Uterus (tissue), 3 donors: ENCODE measurements at regions not wholly inside any gene's neighbourhood (a gene's known extent, or its start where the extent isn't known, plus 50 kb on each side); places are given as distances from the start of the nearest gene placed in this dataset.

Experiments
- DNase-seq, 2 donors: peaks; one replicate each; pipeline ENCODE4 v3.0.0-alpha.2; 2019 to 2020
- H3K27ac ChIP-seq, 2 donors: fragments of 200-600 bp; sonication (generic); 1 replicate in 1 of 2; 2 replicates in 1 of 2; pipeline ENCODE4 v1.5.1; 2016 to 2018
- H3K27me3 ChIP-seq, 2 donors: fragments of 200-600 bp; sonication (generic); one replicate each; pipeline ENCODE4 v1.5.1; 2018 to 2019; ENCODE audit warnings: control low read depth in 1 of 2
- H3K36me3 ChIP-seq, 2 donors: fragments of 200-600 bp; sonication (generic); one replicate each; pipeline ENCODE4 v1.5.1; 2019; ENCODE audit warnings: control low read depth in 1 of 2
- H3K4me1 ChIP-seq, 2 donors: fragments of 200-600 bp; sonication (generic); one replicate each; pipeline ENCODE4 v1.5.1; 2018 to 2019; ENCODE audit warnings: control low read depth in 1 of 2
- H3K4me3 ChIP-seq, 2 donors: fragments of 200-600 bp; sonication (generic); 1 replicate in 1 of 2; 2 replicates in 1 of 2; pipeline ENCODE4 v1.5.1; 2018 to 2019; ENCODE audit warnings: mild to moderate bottlenecking in 1 of 2
- H3K9me3 ChIP-seq, 2 donors: fragments of 200-600 bp; sonication (generic); one replicate each; pipeline ENCODE4 v1.5.1; 2019; ENCODE audit warnings: control low read depth in 1 of 2
- CTCF ChIP-seq, 4 experiments: fragments of 200-600 bp in 2 of 4; fragments of 450-650 bp in 2 of 4; sonication (generic) in 2 of 4; IDR thresholded peaks; one replicate each; pipeline ENCODE4 v1.5.1; 2016 to 2019; ENCODE audit warnings: antibody characterized with exemption in 4 of 4, mild to moderate bottlenecking in 2 of 4, moderate library complexity in 1 of 4
- POLR2A ChIP-seq, 2 donors: fragments of 450-650 bp; IDR thresholded peaks; one replicate each; pipeline ENCODE4 v1.6.1; 2016; ENCODE audit warnings: antibody characterized with exemption in 2 of 2, mild to moderate bottlenecking in 1 of 2, moderate library complexity in 1 of 2
- intact Hi-C: fragments of 100-400 bp; cut with DNase I; formaldehyde crosslinking; loops from one replicate; pipeline ENCODE4 v1.15.1; 2023; ENCODE audit warnings: low total_unique reads
- donor health status: DM: yes; HTN: yes; CAD: no.

- intact Hi-C loops, result no loop called here
- H3K27ac ChIP-seq, result no peak overlapping the region
- no peaks in the 10 kb centered on the region for H3K27me3 ChIP-seq
- H3K4me3 ChIP-seq, result no peak overlapping the region
- H3K9me3 ChIP-seq, result no peaks in the 10 kb centered on the region
- no peaks in the 10 kb centered on the region for H3K4me1 ChIP-seq
- DNase-seq, result no peak
- TF ChIP-seq POLR2A (IDR thresholded peaks at IDR 0.05), result no peak
- no peak for TF ChIP-seq CTCF (IDR thresholded peaks at IDR 0.05)
- H3K36me3 ChIP-seq, result no peaks in the 10 kb centered on the region
These were observed 1272.7 kb upstream of the TMEFF2 start for GRCh38 chr2:193467276-193467987.

GRCh38 chr2:193463011-193463410, 1268.3 kb upstream of the TMEFF2 start:
- Histone ChIP-seq H3K4me1 (no peaks in the 10 kb centered on the region), H3K9me3 (no peaks in the 10 kb centered on the region), H3K27ac (no peak overlapping the region), H3K27me3 (no peaks in the 10 kb centered on the region), H3K4me3 (no peak overlapping the region), H3K36me3 (no peaks in the 10 kb centered on the region)
- intact Hi-C loops, result no loop called here
- TF ChIP-seq CTCF (IDR thresholded peaks at IDR 0.05), result no peak
- TF ChIP-seq POLR2A (IDR thresholded peaks at IDR 0.05), result no peak
- no peak for DNase-seq

- intact Hi-C loops, result no loop called here
- Histone ChIP-seq H3K9me3 (no peaks in the 10 kb centered on the region), H3K36me3 (no peaks in the 10 kb centered on the region), H3K4me3 (no peak overlapping the region), H3K27ac (no peak overlapping the region), H3K27me3 (no peaks in the 10 kb centered on the region), H3K4me1 (no peaks in the 10 kb centered on the region)
- DNase-seq, result no peak
- TF ChIP-seq CTCF (IDR thresholded peaks at IDR 0.05) (no peak), POLR2A (IDR thresholded peaks at IDR 0.05) (no peak)
These were observed 1267.7 kb upstream of the TMEFF2 start for GRCh38 chr2:193462411-193462810.

- no peak for DNase-seq
These were observed 1266.8 kb upstream of the TMEFF2 start for GRCh38 chr2:193461431-193461934.

More at GRCh38 chr2:193461431-193461934, 1266.8 kb upstream of the TMEFF2 start:
- no peak overlapping the region for H3K27ac ChIP-seq
- TF ChIP-seq POLR2A (IDR thresholded peaks at IDR 0.05) (no peak), CTCF (IDR thresholded peaks at IDR 0.05) (no peak)
- no peak overlapping the region for H3K4me3 ChIP-seq
- H3K36me3 ChIP-seq, result no peaks in the 10 kb centered on the region
- H3K27me3 ChIP-seq, result no peaks in the 10 kb centered on the region
- intact Hi-C loops, result no loop called here
- H3K4me1 ChIP-seq, result no peaks in the 10 kb centered on the region
- no peaks in the 10 kb centered on the region for H3K9me3 ChIP-seq
